ENCODE measurements at regions not wholly inside any gene's neighbourhood (a gene's known extent, or its start where the extent isn't known, plus 50 kb on each side); places are given as distances from the start of the nearest gene placed in this dataset.

DNA sequence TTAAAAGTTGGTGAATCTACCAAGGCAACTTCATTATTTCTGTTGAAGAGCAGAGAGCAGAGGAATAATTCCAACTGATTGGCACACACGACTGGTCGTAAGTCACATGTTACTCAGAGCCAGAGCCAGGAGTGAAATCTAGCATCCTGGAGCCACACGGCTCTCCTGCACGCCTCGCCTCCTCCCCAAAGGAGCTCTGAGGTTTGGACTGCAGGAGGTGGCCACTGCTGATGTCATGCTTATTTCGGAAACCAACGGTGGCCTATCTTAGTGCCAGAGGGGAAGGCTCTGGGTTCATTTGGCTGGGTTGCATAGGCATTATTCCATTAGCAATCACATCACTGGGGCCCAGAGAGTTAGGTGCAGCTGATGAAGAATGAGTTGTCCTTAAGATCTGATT, 123.5 kb upstream of the RALGAPA2 start:
- FAIRE-seq (no peak), DNase-seq (ENCODE audit: low read depth) (no peak)
- H3K4me1 Mint-ChIP-seq (ENCODE audit: low read depth, unreplicated experiment): no peaks in the 10 kb centered on the region
- H3K9me3 Mint-ChIP-seq (ENCODE audit: unreplicated experiment): peaks cover 4% of the 10 kb centered on the region
- Histone ChIP-seq H3K27ac (ENCODE audit: low read depth, low read length) (no peak overlapping the region), H3K27me3 (ENCODE audit: insufficient read depth, low read length) (no peaks in the 10 kb centered on the region), H2AFZ (ENCODE audit: low read depth, low read length) (no peak overlapping the region), H3K79me2 (ENCODE audit: insufficient read depth, low read length) (no peaks in the 10 kb centered on the region), H3K9ac (ENCODE audit: low read length) (no peak overlapping the region), H4K20me1 (ENCODE audit: insufficient read depth, low read length) (no peaks in the 10 kb centered on the region), H3K9me3 (ENCODE audit: insufficient read depth, low read depth, low read length) (no peaks in the 10 kb centered on the region), H3K36me3 (ENCODE audit: insufficient read depth, low read length) (no peaks in the 10 kb centered on the region), H3K4me1 (ENCODE audit: insufficient read depth, low read length) (no peaks in the 10 kb centered on the region), H3K4me3 (ENCODE audit: insufficient read depth, low read depth, low read length) (no peak overlapping the region), H3K4me2 (ENCODE audit: low read length) (no peak overlapping the region)
- H3K27me3 Mint-ChIP-seq (ENCODE audit: low read depth, unreplicated experiment): peaks cover 54% of the 10 kb centered on the region
- TF ChIP-seq, protein P1, sequence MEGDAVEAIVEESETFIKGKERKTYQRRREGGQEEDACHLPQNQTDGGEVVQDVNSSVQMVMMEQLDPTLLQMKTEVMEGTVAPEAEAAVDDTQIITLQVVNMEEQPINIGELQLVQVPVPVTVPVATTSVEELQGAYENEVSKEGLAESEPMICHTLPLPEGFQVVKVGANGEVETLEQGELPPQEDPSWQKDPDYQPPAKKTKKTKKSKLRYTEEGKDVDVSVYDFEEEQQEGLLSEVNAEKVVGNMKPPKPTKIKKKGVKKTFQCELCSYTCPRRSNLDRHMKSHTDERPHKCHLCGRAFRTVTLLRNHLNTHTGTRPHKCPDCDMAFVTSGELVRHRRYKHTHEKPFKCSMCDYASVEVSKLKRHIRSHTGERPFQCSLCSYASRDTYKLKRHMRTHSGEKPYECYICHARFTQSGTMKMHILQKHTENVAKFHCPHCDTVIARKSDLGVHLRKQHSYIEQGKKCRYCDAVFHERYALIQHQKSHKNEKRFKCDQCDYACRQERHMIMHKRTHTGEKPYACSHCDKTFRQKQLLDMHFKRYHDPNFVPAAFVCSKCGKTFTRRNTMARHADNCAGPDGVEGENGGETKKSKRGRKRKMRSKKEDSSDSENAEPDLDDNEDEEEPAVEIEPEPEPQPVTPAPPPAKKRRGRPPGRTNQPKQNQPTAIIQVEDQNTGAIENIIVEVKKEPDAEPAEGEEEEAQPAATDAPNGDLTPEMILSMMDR (IDR thresholded peaks at IDR 0.05; ENCODE audit: insufficient read depth, low read depth, low read length): no peak
- TF ChIP-seq EZH2 (IDR thresholded peaks at IDR 0.05; ENCODE audit: insufficient read depth, low read length): no peak
- no peaks in the 10 kb centered on the region for H3K36me3 Mint-ChIP-seq (ENCODE audit: low read depth, unreplicated experiment)
- no peak overlapping the region for H3K4me3 Mint-ChIP-seq (ENCODE audit: unreplicated experiment)
- H3K27ac Mint-ChIP-seq (ENCODE audit: unreplicated experiment): no peak overlapping the region

DNA sequence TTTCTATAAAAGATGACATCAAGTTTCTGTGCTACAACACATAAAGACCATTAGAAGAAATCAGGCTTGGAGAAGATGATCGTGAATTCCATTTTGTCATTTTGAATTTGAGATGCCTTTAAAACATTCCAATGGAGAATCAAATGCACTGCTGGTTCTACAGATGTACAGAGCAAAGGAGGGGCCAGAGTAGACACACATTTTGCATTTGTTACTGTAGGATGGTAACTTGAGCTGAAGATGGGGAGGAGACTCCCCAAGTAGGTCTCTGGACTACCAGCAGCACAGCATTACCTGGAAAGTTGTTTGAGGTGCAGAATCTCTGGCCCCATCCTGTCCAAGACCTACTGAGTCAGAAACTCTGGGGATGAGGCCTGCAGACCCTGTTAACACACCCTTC, 121.6 kb upstream of the RALGAPA2 start:
- no peaks in the 10 kb centered on the region for H3K36me3 Mint-ChIP-seq (ENCODE audit: low read depth, unreplicated experiment)
- FAIRE-seq (no peak), DNase-seq (ENCODE audit: low read depth) (no peak)
- TF ChIP-seq EZH2 (IDR thresholded peaks at IDR 0.05; ENCODE audit: insufficient read depth, low read length): no peak
- TF ChIP-seq, protein P1 (IDR thresholded peaks at IDR 0.05; ENCODE audit: insufficient read depth, low read depth, low read length): no peak
- H3K9me3 ChIP-seq (ENCODE audit: insufficient read depth, low read depth, low read length): no peaks in the 10 kb centered on the region
- no peaks in the 10 kb centered on the region for H3K4me1 ChIP-seq (ENCODE audit: insufficient read depth, low read length)
- H3K27ac Mint-ChIP-seq (ENCODE audit: unreplicated experiment): no peak overlapping the region
- H2AFZ ChIP-seq (ENCODE audit: low read depth, low read length): no peak overlapping the region
- no peaks in the 10 kb centered on the region for H3K36me3 ChIP-seq (ENCODE audit: insufficient read depth, low read length)
- H3K9me3 Mint-ChIP-seq (ENCODE audit: unreplicated experiment): peaks cover 17% of the 10 kb centered on the region
- H3K9ac ChIP-seq (ENCODE audit: low read length): no peak overlapping the region
- H4K20me1 ChIP-seq (ENCODE audit: insufficient read depth, low read length): no peaks in the 10 kb centered on the region
- peaks cover 48% of the 10 kb centered on the region for H3K27me3 Mint-ChIP-seq (ENCODE audit: low read depth, unreplicated experiment)
- H3K27ac ChIP-seq (ENCODE audit: low read depth, low read length): no peak overlapping the region
- no peak overlapping the region for H3K4me2 ChIP-seq (ENCODE audit: low read length)
- H3K79me2 ChIP-seq (ENCODE audit: insufficient read depth, low read length): no peaks in the 10 kb centered on the region
- no peaks in the 10 kb centered on the region for H3K4me1 Mint-ChIP-seq (ENCODE audit: low read depth, unreplicated experiment)
- H3K4me3 Mint-ChIP-seq (ENCODE audit: unreplicated experiment): no peak overlapping the region
- no peaks in the 10 kb centered on the region for H3K27me3 ChIP-seq (ENCODE audit: insufficient read depth, low read length)
- no peak overlapping the region for H3K4me3 ChIP-seq (ENCODE audit: insufficient read depth, low read depth, low read length)

DNA sequence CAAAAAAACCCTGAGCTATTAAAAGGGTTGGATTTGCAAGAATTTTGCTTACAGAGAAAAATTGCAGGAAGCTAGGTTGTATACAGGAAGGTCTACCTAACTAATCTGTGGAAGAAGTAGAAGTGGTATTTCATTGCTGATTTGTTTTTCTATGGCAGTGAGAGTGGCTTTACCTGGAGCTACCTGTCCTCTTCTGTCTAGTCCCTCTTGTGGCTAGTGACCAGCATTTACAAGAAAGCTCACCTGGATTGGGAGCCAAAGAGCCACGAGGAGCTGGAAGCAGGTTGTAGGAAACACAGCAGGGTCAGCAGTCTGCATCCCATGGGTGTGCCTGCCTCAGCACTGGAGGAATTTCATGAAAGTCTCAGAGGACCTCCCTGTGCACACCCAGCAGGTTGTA, 120.3 kb upstream of the RALGAPA2 start:
- no peaks in the 10 kb centered on the region for H3K4me1 ChIP-seq (ENCODE audit: insufficient read depth, low read length)
- no peaks in the 10 kb centered on the region for H3K79me2 ChIP-seq (ENCODE audit: insufficient read depth, low read length)
- peaks cover 17% of the 10 kb centered on the region for H3K9me3 Mint-ChIP-seq (ENCODE audit: unreplicated experiment)
- no peaks in the 10 kb centered on the region for H3K27me3 ChIP-seq (ENCODE audit: insufficient read depth, low read length)
- H3K36me3 ChIP-seq (ENCODE audit: insufficient read depth, low read length): no peaks in the 10 kb centered on the region
- no peak overlapping the region for H3K27ac ChIP-seq (ENCODE audit: low read depth, low read length)
- H3K27me3 Mint-ChIP-seq (ENCODE audit: low read depth, unreplicated experiment): peaks cover 40% of the 10 kb centered on the region
- no peak overlapping the region for H3K27ac Mint-ChIP-seq (ENCODE audit: unreplicated experiment)
- H3K4me2 ChIP-seq (ENCODE audit: low read length): no peak overlapping the region
- DNase-seq (ENCODE audit: low read depth) (no peak), FAIRE-seq (no peak)
- TF ChIP-seq, protein P1 (IDR thresholded peaks at IDR 0.05; ENCODE audit: insufficient read depth, low read depth, low read length): no peak
- no peak for TF ChIP-seq EZH2 (IDR thresholded peaks at IDR 0.05; ENCODE audit: insufficient read depth, low read length)
- no peak overlapping the region for H2AFZ ChIP-seq (ENCODE audit: low read depth, low read length)
- no peak overlapping the region for H3K4me3 Mint-ChIP-seq (ENCODE audit: unreplicated experiment)
- no peaks in the 10 kb centered on the region for H3K4me1 Mint-ChIP-seq (ENCODE audit: low read depth, unreplicated experiment)
- no peaks in the 10 kb centered on the region for H3K36me3 Mint-ChIP-seq (ENCODE audit: low read depth, unreplicated experiment)
- H3K9me3 ChIP-seq (ENCODE audit: insufficient read depth, low read depth, low read length): no peaks in the 10 kb centered on the region
- no peaks in the 10 kb centered on the region for H4K20me1 ChIP-seq (ENCODE audit: insufficient read depth, low read length)
- no peak overlapping the region for H3K9ac ChIP-seq (ENCODE audit: low read length)
- H3K4me3 ChIP-seq (ENCODE audit: insufficient read depth, low read depth, low read length): no peak overlapping the region
